Mucosa of gallbladder (tissue), 1 donor: ENCODE measurements at regions not wholly inside any gene's neighbourhood (a gene's known extent, or its start where the extent isn't known, plus 50 kb on each side); places are given as distances from the start of the nearest gene placed in this dataset.

Source experiments
- DNase-seq: peaks from one replicate; pipeline ENCODE4 v3.0.0-alpha.2; 2020; ENCODE audit warnings: low spot score
- donor health status: DM: no; HTN: no; CAD: no.

- DNase-seq = no peak
Observed at GRCh38 chr2:136215908-136216472, 98.0 kb upstream of the CXCR4 start.

- DNase-seq = no peak
Observed at GRCh38 chr2:136215449-136215848, 97.5 kb upstream of the CXCR4 start.

- no peak for DNase-seq
Observed at GRCh38 chr2:136214307-136215200, 96.6 kb upstream of the CXCR4 start.

- DNase-seq = no peak
Observed at GRCh38 chr2:136213836-136214235, 95.9 kb upstream of the CXCR4 start.

GRCh38 chr2:136212426-136213378 lies 94.8 kb upstream of the CXCR4 start:
- no peak for DNase-seq

- DNase-seq = no peak
Observed at GRCh38 chr2:136211701-136212100, 93.8 kb upstream of the CXCR4 start.

GRCh38 chr2:136210822-136211221 lies 92.9 kb upstream of the CXCR4 start:
- no peak for DNase-seq

GRCh38 chr2:136210455-136210805 lies 92.5 kb upstream of the CXCR4 start:
- no peak for DNase-seq

- no peak for DNase-seq
Observed at GRCh38 chr2:136209561-136210454, 91.9 kb upstream of the CXCR4 start.

- DNase-seq = no peak
Observed at GRCh38 chr2:136208682-136209420, 90.9 kb upstream of the CXCR4 start.

GRCh38 chr2:136207665-136208064 lies 89.7 kb upstream of the CXCR4 start:
- no peak for DNase-seq

GRCh38 chr2:136207030-136207623 lies 89.2 kb upstream of the CXCR4 start:
- DNase-seq = no peak

GRCh38 chr2:136206613-136207012 lies 88.7 kb upstream of the CXCR4 start:
- no peak for DNase-seq

- DNase-seq = no peak
Observed at GRCh38 chr2:136205615-136206014, 87.7 kb upstream of the CXCR4 start.

GRCh38 chr2:136204971-136205370 lies 87.0 kb upstream of the CXCR4 start:
- DNase-seq = no peak

- no peak for DNase-seq
Observed at GRCh38 chr2:136195226-136195625, 77.3 kb upstream of the CXCR4 start.

- no peak for DNase-seq
Observed at GRCh38 chr2:136191041-136191440, 73.1 kb upstream of the CXCR4 start.

- DNase-seq = no peak
Observed at GRCh38 chr2:136189221-136189782, 71.4 kb upstream of the CXCR4 start.

- DNase-seq = no peak
Observed at GRCh38 chr2:136188086-136188485, 70.1 kb upstream of the CXCR4 start.
